ENCODE measurements at regions not wholly inside any gene's neighbourhood (a gene's known extent, or its start where the extent isn't known, plus 50 kb on each side); places are given as distances from the start of the nearest gene placed in this dataset.

- no peak for DNase-seq
These were observed 912.7 kb upstream of the NR2F2 start for GRCh38 chr15:95417761-95418160.

DNA sequence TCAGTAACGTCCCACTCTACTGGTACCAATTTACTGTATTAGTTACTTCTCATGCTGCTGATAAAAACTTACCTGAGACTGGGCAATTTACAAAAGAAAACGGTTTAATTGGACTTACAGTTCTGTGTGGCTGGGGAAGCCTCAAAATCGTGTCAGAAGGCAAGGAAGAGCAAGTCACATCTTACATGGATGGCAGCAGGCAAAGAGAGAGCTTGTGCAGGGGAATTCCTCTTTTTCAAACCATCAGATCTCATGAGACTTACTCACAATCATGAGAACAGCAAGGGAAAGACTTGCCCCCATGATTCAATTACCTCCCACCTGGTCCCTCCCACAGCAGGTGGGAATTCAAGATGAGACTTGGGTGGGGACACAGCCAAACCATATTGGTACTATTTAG lies 908.2 kb upstream of the NR2F2 start:
- no peak for DNase-seq

GRCh38 chr15:95425859-95426258 lies 904.6 kb upstream of the NR2F2 start:
- no peak for DNase-seq

- no peak for DNase-seq
These were observed 901.2 kb upstream of the NR2F2 start for GRCh38 chr15:95429345-95429744.

DNA sequence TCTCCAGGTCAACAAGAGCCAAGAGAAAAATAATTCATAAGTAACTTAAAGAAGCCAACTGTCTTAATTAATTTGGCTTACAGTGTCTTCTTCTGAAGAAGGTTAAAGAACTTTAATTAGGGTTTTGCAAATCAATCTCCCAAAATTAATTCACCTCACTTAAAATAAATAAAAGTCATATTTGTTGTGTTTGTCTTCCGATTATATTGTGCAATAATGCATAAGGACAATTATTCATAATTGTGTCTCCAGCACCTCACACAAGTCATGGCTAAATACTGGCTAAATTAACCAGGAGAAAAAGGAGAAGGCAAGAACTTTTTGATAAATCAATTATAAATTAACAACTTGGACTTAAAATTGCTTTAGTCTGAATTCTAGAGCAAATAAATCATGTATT lies 899.0 kb upstream of the NR2F2 start:
- no peak for DNase-seq

DNA sequence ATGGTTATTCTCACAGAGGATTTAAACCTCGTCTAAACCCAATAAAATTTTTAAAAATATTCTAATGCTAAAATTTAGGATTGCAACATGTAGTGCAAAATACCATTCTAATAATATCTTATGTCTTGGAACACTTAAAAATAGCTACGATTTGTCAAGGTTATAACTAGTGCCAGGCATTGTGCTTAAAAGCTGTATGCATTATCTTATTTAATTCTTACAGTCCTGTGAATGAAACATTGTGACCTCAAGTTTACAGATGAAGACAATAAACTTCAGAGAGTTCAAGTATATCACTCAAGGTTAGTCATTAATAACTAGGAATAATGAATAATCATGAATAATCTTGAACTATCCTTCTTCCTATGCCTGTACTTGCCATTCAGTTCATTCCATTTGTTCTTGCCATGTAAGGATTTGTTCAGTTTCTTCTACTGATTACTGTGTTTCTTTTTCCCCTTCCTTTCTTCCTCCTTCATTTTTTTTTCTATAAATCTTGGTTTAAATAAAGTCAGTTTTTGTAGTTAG lies 897.6 kb upstream of the NR2F2 start:
- DNase-seq = no peak

GRCh38 chr15:95439922-95440376 lies 890.6 kb upstream of the NR2F2 start:
- DNase-seq = no peak

- no peak for DNase-seq
These were observed 889.8 kb upstream of the NR2F2 start for GRCh38 chr15:95440712-95441111.

GRCh38 chr15:95442107-95442719 lies 888.3 kb upstream of the NR2F2 start:
- DNase-seq = no peak

DNA sequence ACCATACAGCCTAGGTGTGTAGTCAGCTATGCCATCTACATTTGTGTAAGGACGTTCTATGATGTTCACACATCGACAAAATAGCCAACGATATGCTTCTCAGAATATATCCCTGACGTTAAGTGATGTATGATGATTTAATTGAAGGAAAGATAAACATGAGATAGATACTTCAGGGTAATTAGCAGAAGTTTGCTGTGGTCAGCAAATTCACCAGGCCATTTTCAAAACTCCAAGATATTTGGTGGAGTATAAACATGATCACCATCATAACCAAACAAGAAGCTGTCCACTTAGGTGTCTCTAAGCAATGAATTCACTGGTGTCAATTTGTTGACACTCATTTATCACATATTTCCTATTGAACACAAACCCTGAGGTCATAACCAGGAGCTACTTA lies 885.6 kb upstream of the NR2F2 start:
- DNase-seq = no peak

- DNase-seq = no peak
These were observed 883.6 kb upstream of the NR2F2 start for GRCh38 chr15:95446854-95447253.

GRCh38 chr15:95447486-95447885 lies 883.0 kb upstream of the NR2F2 start:
- no peak for DNase-seq

GRCh38 chr15:95448531-95449229 lies 881.8 kb upstream of the NR2F2 start:
- no peak for DNase-seq

GRCh38 chr15:95449230-95449628 lies 881.3 kb upstream of the NR2F2 start:
- DNase-seq = no peak

- DNase-seq = no peak
These were observed 880.1 kb upstream of the NR2F2 start for GRCh38 chr15:95450413-95450812.

- no peak for DNase-seq
These were observed 878.6 kb upstream of the NR2F2 start for GRCh38 chr15:95451938-95452337.

DNA sequence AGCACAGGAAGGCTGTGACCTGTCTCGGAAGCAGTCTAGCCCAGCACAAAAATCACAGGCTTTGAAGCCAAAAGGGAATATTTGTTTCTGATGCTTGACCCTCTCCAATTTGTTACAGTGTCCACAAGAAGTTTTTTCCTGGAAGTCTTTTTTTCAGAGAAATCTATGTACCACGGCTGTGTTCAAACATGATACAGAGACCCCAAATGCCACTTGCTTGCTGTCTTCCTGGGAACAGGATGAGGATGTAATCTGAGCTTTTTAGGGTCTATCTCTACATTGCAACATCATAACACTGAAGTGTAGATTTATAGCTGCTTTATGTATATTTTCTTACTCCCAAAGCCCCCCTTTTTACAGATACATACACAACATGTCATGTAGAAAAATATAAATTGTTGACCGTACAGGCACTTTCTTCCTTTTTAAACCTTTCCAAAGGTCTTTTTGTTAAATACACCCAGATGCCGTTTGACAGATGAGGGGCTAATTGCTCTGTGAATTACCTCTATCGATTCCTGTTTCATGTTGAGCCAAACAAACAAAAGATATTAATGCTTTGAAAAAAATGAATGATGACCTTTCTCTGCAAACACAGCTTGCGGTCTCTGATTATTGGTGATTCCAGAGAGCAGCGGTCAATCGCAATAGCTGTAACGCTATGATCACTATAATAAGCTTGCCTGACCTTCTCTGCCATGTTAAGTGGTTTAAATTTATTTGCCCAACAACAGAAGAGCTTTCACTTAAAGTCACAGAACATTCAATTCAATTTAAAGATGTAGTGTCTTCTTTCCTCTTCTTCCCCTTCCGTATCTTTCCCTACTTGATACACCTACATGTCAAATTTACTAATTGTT lies 875.9 kb upstream of the NR2F2 start:
- DNase-seq = no peak

- DNase-seq = no peak
These were observed 873.0 kb upstream of the NR2F2 start for GRCh38 chr15:95457520-95457919.

- DNase-seq = no peak
These were observed 871.8 kb upstream of the NR2F2 start for GRCh38 chr15:95458721-95459120.

DNA sequence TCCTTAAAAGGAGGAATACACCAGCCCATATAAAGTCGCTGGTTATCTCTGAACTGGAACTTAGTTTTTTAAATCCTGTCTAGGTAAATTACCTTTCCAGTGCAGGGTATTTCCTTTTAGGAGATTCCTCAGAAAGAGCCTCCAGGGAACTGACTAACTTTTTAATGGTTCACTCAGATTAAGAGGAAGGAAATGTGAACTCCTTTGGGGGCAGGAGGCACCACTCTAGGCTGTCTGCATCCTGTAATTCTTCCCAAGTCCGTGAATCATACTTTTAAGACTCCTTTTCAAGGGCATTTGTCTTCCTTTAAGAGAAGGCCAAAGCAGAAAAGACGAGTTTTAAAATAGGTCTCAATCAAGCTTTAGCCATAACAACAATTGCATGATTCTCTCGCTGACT lies 871.2 kb upstream of the NR2F2 start:
- no peak for DNase-seq

GRCh38 chr15:95464509-95464908 lies 866.0 kb upstream of the NR2F2 start:
- DNase-seq = no peak

- no peak for DNase-seq
These were observed 861.7 kb upstream of the NR2F2 start for GRCh38 chr15:95468820-95469219.

- no peak for DNase-seq
These were observed 861.0 kb upstream of the NR2F2 start for GRCh38 chr15:95469496-95470000.

All from activated CD4-positive, alpha-beta T cell treated with anti-CD3 and anti-CD28 coated beads, Interleukin-2, amount 50 U/mL, for 1 hour (primary cell).